ENCODE measurements at regions not wholly inside any gene's neighbourhood (a gene's known extent, or its start where the extent isn't known, plus 50 kb on each side); places are given as distances from the start of the nearest gene placed in this dataset.

GRCh38 chr5:143471041-143471509, 67.6 kb upstream of the NR3C1 start:
- no peak for TF ChIP-seq CTCF (IDR thresholded peaks at IDR 0.05; ENCODE audit: insufficient read depth, low read length)
- TF ChIP-seq POLR2AphosphoS5 (IDR thresholded peaks at IDR 0.05; ENCODE audit: low read depth): no peak

All from HL-60 (cell line).